ENCODE measurements at regions not wholly inside any gene's neighbourhood (a gene's known extent, or its start where the extent isn't known, plus 50 kb on each side); places are given as distances from the start of the nearest gene placed in this dataset.

GRCh38 chr2:193695367-193695766, 1500.6 kb upstream of the TMEFF2 start:
- Histone ChIP-seq H3K4me3 (ENCODE audit: low read depth in 2 of 2, low read length in 1 of 2) (no peak overlapping the region), H4K20me1 (ENCODE audit: insufficient read depth) (no peaks in the 10 kb centered on the region), H3K9me3 (no peaks in the 10 kb centered on the region), H3K9me2 (no peaks in the 10 kb centered on the region), H2AFZ (ENCODE audit: low read depth) (peak overlapping the region; percentile 18; the same call in 1 of the 2 replicates), H3K4me2 (no peak overlapping the region), H3K9ac (no peak overlapping the region), H3K27ac (ENCODE audit: low read depth in 2 of 2, low read length in 1 of 2) (no peak overlapping the region), H3K4me1 (ENCODE audit: control insufficient read depth in 1 of 2, insufficient read depth in 2 of 2, low read depth in 1 of 2, low read length in 1 of 2) (no peaks in the 10 kb centered on the region), H3K36me3 (replicated peaks in 1 of 2; ENCODE audit: control insufficient read depth in 1 of 2, insufficient read depth in 2 of 2, low read length in 1 of 2) (no peaks in the 10 kb centered on the region), H3F3A (replicated peaks; ENCODE audit: insufficient read depth) (no peaks in the 10 kb centered on the region), H3K27me3 (ENCODE audit: insufficient read depth) (no peaks in the 10 kb centered on the region), H3K79me2 (ENCODE audit: insufficient read depth) (no peaks in the 10 kb centered on the region)
- TF ChIP-seq RXRA (IDR thresholded peaks at IDR 0.05; ENCODE audit: borderline replicate concordance, low read depth) = no peak
- TF ChIP-seq SMC3 (IDR thresholded peaks at IDR 0.05; ENCODE audit: low read depth, low read length) = peak; percentile 70
- no peak for TF ChIP-seq GABPA (IDR thresholded peaks at IDR 0.05; ENCODE audit: low read depth)
- TF ChIP-seq, protein P1, sequence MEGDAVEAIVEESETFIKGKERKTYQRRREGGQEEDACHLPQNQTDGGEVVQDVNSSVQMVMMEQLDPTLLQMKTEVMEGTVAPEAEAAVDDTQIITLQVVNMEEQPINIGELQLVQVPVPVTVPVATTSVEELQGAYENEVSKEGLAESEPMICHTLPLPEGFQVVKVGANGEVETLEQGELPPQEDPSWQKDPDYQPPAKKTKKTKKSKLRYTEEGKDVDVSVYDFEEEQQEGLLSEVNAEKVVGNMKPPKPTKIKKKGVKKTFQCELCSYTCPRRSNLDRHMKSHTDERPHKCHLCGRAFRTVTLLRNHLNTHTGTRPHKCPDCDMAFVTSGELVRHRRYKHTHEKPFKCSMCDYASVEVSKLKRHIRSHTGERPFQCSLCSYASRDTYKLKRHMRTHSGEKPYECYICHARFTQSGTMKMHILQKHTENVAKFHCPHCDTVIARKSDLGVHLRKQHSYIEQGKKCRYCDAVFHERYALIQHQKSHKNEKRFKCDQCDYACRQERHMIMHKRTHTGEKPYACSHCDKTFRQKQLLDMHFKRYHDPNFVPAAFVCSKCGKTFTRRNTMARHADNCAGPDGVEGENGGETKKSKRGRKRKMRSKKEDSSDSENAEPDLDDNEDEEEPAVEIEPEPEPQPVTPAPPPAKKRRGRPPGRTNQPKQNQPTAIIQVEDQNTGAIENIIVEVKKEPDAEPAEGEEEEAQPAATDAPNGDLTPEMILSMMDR (IDR thresholded peaks at IDR 0.05) = peak; percentile 72
- no peak for TF ChIP-seq RCOR1 (IDR thresholded peaks at IDR 0.05; ENCODE audit: low read length)
- no peak for TF ChIP-seq YY1 (IDR thresholded peaks at IDR 0.05; ENCODE audit: low read depth)
- TF ChIP-seq TEAD4 (IDR thresholded peaks at IDR 0.05; ENCODE audit: borderline replicate concordance, insufficient read depth) = no peak
- no peak for TF ChIP-seq SIN3A (IDR thresholded peaks at IDR 0.05; ENCODE audit: borderline replicate concordance, low read depth, low read length)
- peak; percentile 62 for TF ChIP-seq RAD21 (IDR thresholded peaks at IDR 0.05; ENCODE audit: low read length)
- TF ChIP-seq, protein P2, sequence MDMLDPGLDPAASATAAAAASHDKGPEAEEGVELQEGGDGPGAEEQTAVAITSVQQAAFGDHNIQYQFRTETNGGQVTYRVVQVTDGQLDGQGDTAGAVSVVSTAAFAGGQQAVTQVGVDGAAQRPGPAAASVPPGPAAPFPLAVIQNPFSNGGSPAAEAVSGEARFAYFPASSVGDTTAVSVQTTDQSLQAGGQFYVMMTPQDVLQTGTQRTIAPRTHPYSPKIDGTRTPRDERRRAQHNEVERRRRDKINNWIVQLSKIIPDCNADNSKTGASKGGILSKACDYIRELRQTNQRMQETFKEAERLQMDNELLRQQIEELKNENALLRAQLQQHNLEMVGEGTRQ (IDR thresholded peaks at IDR 0.05; ENCODE audit: borderline replicate concordance, low read depth, low read length) = no peak
- no peak for TF ChIP-seq EZH2phosphoT487 (IDR thresholded peaks at IDR 0.05; ENCODE audit: borderline replicate concordance, low read depth)
- no peak for TF ChIP-seq MXI1 (IDR thresholded peaks at IDR 0.05; ENCODE audit: low read depth, low read length)
- TF ChIP-seq EP300 (IDR thresholded peaks at IDR 0.05; ENCODE audit: borderline replicate concordance in 1 of 2, low read depth in 1 of 2, low read length in 1 of 2) = no peak
- no peak for TF ChIP-seq FOXM1 (IDR thresholded peaks at IDR 0.05; ENCODE audit: low read depth)
- no peak for TF ChIP-seq MEF2A (IDR thresholded peaks at IDR 0.05; ENCODE audit: borderline replicate concordance, low read depth)
- WGBS (ENCODE audit: low lambda C conversion rate) = 0% methylated on average over 1 of the region's 1 CpG
- peak; percentile 10 for DNase-seq
- ChIA-PET POLR2A (no interaction called here), CTCF (interaction anchor here (0.9 kb wide), 2 partner anchors 32 to 1625 kb away, joined by 4 read pairs; no protein-coding TSS in a partner anchor)

DNA sequence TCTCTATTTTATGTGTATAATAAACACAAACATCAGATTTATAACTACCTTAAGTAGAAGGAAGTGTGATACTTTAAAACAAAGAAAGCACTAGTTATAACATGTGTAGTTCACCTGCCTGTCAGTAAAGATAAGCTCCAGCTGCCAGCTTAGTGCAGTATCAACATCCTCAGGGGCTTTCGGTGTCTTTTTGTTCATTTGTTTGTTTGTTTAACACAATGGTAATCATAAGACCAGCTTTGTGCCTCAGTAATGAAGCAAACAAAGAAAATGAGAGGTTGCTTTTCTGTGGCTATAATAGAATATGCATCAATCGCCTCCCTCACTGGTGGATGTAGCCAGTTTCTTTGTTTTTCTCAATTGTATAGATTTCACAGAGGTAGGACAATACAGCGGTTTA, 1499.0 kb upstream of the TMEFF2 start:
- Histone ChIP-seq H3K4me2 (no peak overlapping the region), H4K20me1 (ENCODE audit: insufficient read depth) (no peaks in the 10 kb centered on the region), H3K27me3 (ENCODE audit: insufficient read depth) (no peaks in the 10 kb centered on the region), H3F3A (replicated peaks; ENCODE audit: insufficient read depth) (no peaks in the 10 kb centered on the region), H3K27ac (ENCODE audit: low read depth in 2 of 2, low read length in 1 of 2) (no peak overlapping the region), H3K36me3 (replicated peaks in 1 of 2; ENCODE audit: control insufficient read depth in 1 of 2, insufficient read depth in 2 of 2, low read length in 1 of 2) (no peaks in the 10 kb centered on the region), H3K9me2 (no peaks in the 10 kb centered on the region), H3K4me1 (ENCODE audit: control insufficient read depth in 1 of 2, insufficient read depth in 2 of 2, low read depth in 1 of 2, low read length in 1 of 2) (no peaks in the 10 kb centered on the region), H3K9ac (no peak overlapping the region), H3K79me2 (ENCODE audit: insufficient read depth) (no peaks in the 10 kb centered on the region), H2AFZ (ENCODE audit: low read depth) (no peak overlapping the region; the same call in 1 of the 2 replicates), H3K4me3 (ENCODE audit: low read depth in 2 of 2, low read length in 1 of 2) (no peak overlapping the region), H3K9me3 (no peaks in the 10 kb centered on the region)
- 70% methylated on average over 3 of the region's 3 CpGs for WGBS (ENCODE audit: low lambda C conversion rate)
- DNase-seq = no peak
- CTCF ChIA-PET = no interaction called here
- POLR2A ChIA-PET = no interaction called here
- TF ChIP-seq GABPA (IDR thresholded peaks at IDR 0.05; ENCODE audit: low read depth) (no peak), MEF2A (IDR thresholded peaks at IDR 0.05; ENCODE audit: borderline replicate concordance, low read depth) (no peak), TCF12 (IDR thresholded peaks at IDR 0.05) (no peak), TAF1 (IDR thresholded peaks at IDR 0.05; ENCODE audit: borderline replicate concordance, low read depth, low read length) (no peak), GATA2 (CRISPR knock-in tag; IDR thresholded peaks at IDR 0.05) (no peak), YY1 (IDR thresholded peaks at IDR 0.05; ENCODE audit: low read depth) (no peak), MXI1 (IDR thresholded peaks at IDR 0.05; ENCODE audit: low read depth, low read length) (no peak), FOSL2 (IDR thresholded peaks at IDR 0.05; ENCODE audit: borderline replicate concordance, low read depth) (no peak)
- TF ChIP-seq, protein P3, sequence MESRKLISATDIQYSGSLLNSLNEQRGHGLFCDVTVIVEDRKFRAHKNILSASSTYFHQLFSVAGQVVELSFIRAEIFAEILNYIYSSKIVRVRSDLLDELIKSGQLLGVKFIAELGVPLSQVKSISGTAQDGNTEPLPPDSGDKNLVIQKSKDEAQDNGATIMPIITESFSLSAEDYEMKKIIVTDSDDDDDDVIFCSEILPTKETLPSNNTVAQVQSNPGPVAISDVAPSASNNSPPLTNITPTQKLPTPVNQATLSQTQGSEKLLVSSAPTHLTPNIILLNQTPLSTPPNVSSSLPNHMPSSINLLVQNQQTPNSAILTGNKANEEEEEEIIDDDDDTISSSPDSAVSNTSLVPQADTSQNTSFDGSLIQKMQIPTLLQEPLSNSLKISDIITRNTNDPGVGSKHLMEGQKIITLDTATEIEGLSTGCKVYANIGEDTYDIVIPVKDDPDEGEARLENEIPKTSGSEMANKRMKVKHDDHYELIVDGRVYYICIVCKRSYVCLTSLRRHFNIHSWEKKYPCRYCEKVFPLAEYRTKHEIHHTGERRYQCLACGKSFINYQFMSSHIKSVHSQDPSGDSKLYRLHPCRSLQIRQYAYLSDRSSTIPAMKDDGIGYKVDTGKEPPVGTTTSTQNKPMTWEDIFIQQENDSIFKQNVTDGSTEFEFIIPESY (IDR thresholded peaks at IDR 0.05; ENCODE audit: borderline replicate concordance, low read depth) = no peak
- TF ChIP-seq, protein P4, sequence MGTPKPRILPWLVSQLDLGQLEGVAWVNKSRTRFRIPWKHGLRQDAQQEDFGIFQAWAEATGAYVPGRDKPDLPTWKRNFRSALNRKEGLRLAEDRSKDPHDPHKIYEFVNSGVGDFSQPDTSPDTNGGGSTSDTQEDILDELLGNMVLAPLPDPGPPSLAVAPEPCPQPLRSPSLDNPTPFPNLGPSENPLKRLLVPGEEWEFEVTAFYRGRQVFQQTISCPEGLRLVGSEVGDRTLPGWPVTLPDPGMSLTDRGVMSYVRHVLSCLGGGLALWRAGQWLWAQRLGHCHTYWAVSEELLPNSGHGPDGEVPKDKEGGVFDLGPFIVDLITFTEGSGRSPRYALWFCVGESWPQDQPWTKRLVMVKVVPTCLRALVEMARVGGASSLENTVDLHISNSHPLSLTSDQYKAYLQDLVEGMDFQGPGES (IDR thresholded peaks at IDR 0.05; ENCODE audit: low read depth, low read length) = no peak
- TF ChIP-seq, protein P5, sequence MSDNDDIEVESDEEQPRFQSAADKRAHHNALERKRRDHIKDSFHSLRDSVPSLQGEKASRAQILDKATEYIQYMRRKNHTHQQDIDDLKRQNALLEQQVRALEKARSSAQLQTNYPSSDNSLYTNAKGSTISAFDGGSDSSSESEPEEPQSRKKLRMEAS (IDR thresholded peaks at IDR 0.05; ENCODE audit: low read depth) = no peak
